Hepatocyte (in vitro differentiated cells): ENCODE measurements at regions not wholly inside any gene's neighbourhood (a gene's known extent, or its start where the extent isn't known, plus 50 kb on each side); places are given as distances from the start of the nearest gene placed in this dataset.
"Not testable (repeated sequence)": the region's sequence is repeated elsewhere in the genome, so short reads cannot be mapped to it uniquely, and the experiment has no call there.

Experiments
- DNase-seq: peaks from one replicate; pipeline ENCODE4 v3.0.0-alpha.2; 2016; ENCODE audit warnings: low spot score
- H2AFZ ChIP-seq: fragments of 200-600 bp; sonication (generic); 2 replicates; pipeline ENCODE4 v1.6.0; 2016; ENCODE audit warnings: antibody characterized with exemption, mild to moderate bottlenecking
- H3K27ac ChIP-seq: fragments of 200-600 bp; sonication (generic); 2 replicates; pipeline ENCODE4 v1.5.1; 2016; ENCODE audit warnings: mild to moderate bottlenecking
- H3K27me3 ChIP-seq: fragments of 200-600 bp; sonication (generic); 2 replicates; pipeline ENCODE4 v1.6.1; 2016
- H3K36me3 ChIP-seq: fragments of 200-600 bp; sonication (generic); replicated peaks from 2 replicates; pipeline ENCODE4 v1.5.1; 2016; ENCODE audit warnings: low read depth; ENCODE audit not compliant: insufficient read depth
- H3K4me1 ChIP-seq: fragments of 200-600 bp; sonication (generic); 2 replicates; pipeline ENCODE4 v1.5.1; 2016; ENCODE audit warnings: mild to moderate bottlenecking, moderate library complexity; ENCODE audit not compliant: insufficient read depth
- H3K4me2 ChIP-seq: fragments of 200-600 bp; sonication (generic); 2 replicates; pipeline ENCODE4 v1.6.0; 2016
- H3K4me3 ChIP-seq: fragments of 200-600 bp; sonication (generic); 2 replicates; pipeline ENCODE4 v1.5.1; 2016; ENCODE audit warnings: mild to moderate bottlenecking
- H3K79me2 ChIP-seq: fragments of 200-600 bp; sonication (generic); 2 replicates; pipeline ENCODE4 v1.6.0; 2017; ENCODE audit warnings: mild to moderate bottlenecking
- H3K9me2 ChIP-seq: fragments of 200-600 bp; sonication (generic); replicated peaks from 2 replicates; pipeline ENCODE4 v1.6.0; 2017; ENCODE audit warnings: mild to moderate bottlenecking; ENCODE audit not compliant: insufficient read depth
- H3K9me3 ChIP-seq: fragments of 200-600 bp; sonication (generic); 2 replicates; pipeline ENCODE4 v1.5.1; 2016; ENCODE audit warnings: low read depth, mild to moderate bottlenecking
- H4K20me1 ChIP-seq: fragments of 200-600 bp; sonication (generic); 2 replicates; pipeline ENCODE4 v1.6.0; 2016; ENCODE audit warnings: mild to moderate bottlenecking; ENCODE audit not compliant: insufficient read depth, poor library complexity, severe bottlenecking
- EZH2 ChIP-seq: fragments of 200-600 bp; sonication (generic); IDR thresholded peaks from 2 replicates; pipeline ENCODE4 v1.6.1; 2016; ENCODE audit warnings: antibody characterized with exemption, mild to moderate bottlenecking, borderline replicate concordance
- EZH2phosphoT487 ChIP-seq: fragments of 200-600 bp; sonication (generic); IDR thresholded peaks from one replicate; pipeline ENCODE4 v1.6.1; 2018; ENCODE audit warnings: antibody characterized with exemption, mild to moderate bottlenecking, low read depth, moderate library complexity; ENCODE audit not compliant: unreplicated experiment, severe bottlenecking
- WGBS: methylation state at CpG from one replicate; pipeline ENCODE4 v1.1.6; 2016; ENCODE audit warnings: low lambda C conversion rate; ENCODE audit errors: missing lambda C conversion rate; 5-methylcytosine and 5-hydroxymethylcytosine counted together
- TF ChIP-seq, protein P1 (sequence below): fragments of 200-600 bp; sonication (generic); IDR thresholded peaks from 2 replicates; pipeline ENCODE4 v1.5.1; 2016; ENCODE audit warnings: antibody characterized with exemption, mild to moderate bottlenecking; ENCODE audit not compliant: poor library complexity

DNA sequence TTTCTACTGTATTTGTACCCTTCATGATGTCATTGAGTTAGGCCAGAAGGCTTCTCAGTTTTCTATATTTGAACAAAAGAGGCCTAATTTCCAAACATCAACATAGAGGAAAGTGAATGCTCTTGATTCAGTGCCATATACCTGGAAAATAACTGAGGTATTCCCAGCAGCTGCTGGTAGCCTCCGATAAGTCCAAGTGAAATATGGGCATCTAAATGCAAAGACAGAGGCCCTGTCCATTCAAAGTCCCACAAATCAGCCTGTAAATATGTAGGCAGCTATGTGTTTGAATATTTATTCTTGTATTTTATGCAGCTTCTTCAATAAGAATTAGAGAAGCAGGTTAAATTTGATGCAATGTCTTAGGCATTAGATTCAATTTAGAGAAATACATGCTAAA is 89.5 kb upstream of the DPP10 start:
- no peak overlapping the region for H3K27ac ChIP-seq
- H3K36me3 ChIP-seq: no peaks in the 10 kb centered on the region
- H3K4me3 ChIP-seq: no peak overlapping the region
- H3K9me3 ChIP-seq: no peaks in the 10 kb centered on the region
- no peaks in the 10 kb centered on the region for H3K4me1 ChIP-seq
- WGBS: 96% methylated on average over 1 of the region's 1 CpG
- no peaks in the 10 kb centered on the region for H4K20me1 ChIP-seq
- no peaks in the 10 kb centered on the region for H3K27me3 ChIP-seq
- DNase-seq: no peak
- no peak overlapping the region for H2AFZ ChIP-seq
- no peaks in the 10 kb centered on the region for H3K9me2 ChIP-seq
- H3K4me2 ChIP-seq: no peak overlapping the region
- no peak for TF ChIP-seq EZH2
- TF ChIP-seq, protein P1, sequence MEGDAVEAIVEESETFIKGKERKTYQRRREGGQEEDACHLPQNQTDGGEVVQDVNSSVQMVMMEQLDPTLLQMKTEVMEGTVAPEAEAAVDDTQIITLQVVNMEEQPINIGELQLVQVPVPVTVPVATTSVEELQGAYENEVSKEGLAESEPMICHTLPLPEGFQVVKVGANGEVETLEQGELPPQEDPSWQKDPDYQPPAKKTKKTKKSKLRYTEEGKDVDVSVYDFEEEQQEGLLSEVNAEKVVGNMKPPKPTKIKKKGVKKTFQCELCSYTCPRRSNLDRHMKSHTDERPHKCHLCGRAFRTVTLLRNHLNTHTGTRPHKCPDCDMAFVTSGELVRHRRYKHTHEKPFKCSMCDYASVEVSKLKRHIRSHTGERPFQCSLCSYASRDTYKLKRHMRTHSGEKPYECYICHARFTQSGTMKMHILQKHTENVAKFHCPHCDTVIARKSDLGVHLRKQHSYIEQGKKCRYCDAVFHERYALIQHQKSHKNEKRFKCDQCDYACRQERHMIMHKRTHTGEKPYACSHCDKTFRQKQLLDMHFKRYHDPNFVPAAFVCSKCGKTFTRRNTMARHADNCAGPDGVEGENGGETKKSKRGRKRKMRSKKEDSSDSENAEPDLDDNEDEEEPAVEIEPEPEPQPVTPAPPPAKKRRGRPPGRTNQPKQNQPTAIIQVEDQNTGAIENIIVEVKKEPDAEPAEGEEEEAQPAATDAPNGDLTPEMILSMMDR: no peak
- H3K79me2 ChIP-seq: no peaks in the 10 kb centered on the region

DNA sequence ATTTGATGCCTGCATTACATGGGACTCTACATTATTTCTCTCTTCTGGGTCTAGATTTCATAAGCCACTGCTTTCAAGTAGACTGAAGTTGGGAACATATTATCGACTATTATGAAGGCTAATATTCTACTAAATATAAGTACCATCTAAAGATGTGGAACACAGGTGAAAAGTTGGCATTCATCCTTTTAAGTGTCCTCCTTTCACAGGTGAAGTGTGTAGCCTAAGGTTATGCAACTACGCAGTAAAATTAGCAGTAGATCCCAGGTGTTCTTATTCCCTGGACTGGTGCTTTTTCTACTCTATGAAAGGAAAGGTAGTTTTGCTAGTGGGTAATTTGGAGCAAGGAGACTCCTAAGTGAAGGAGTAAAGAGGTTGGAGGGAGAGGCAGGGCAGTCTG is 88.2 kb upstream of the DPP10 start:
- TF ChIP-seq, protein P1: no peak
- TF ChIP-seq EZH2: no peak
- no peak for TF ChIP-seq EZH2phosphoT487
- Histone ChIP-seq H3K9me3 (no peaks in the 10 kb centered on the region), H3K4me2 (no peak overlapping the region), H3K79me2 (no peaks in the 10 kb centered on the region), H3K4me3 (no peak overlapping the region), H3K27ac (no peak overlapping the region), H2AFZ (no peak overlapping the region), H3K27me3 (no peaks in the 10 kb centered on the region), H3K4me1 (no peaks in the 10 kb centered on the region), H3K36me3 (no peaks in the 10 kb centered on the region), H4K20me1 (no peaks in the 10 kb centered on the region), H3K9me2 (no peaks in the 10 kb centered on the region)
- DNase-seq: no peak
- 93% methylated on average over 2 of the region's 2 CpGs for WGBS

DNA sequence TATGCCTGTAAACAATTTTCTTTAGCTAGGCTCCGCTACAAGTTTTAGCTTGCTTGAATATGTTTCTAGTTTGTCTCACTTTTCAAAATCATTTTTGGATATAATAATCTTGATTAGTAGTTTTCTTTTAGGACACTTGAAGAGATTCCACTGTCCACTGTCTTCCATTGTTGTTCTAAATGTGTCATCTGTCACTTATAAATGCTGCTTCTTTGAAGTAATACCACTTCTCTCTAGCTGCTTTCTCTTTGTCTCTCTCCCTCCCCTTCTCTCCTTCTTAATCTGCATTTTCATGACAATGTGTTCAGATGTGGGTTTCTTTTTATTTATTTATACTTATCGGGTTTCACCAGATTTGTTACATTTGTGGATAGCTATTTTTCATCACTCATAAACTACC is 73.7 kb upstream of the DPP10 start:
- H4K20me1 ChIP-seq: no peaks in the 10 kb centered on the region
- no peaks in the 10 kb centered on the region for H3K27me3 ChIP-seq
- H3K9me3 ChIP-seq: no peaks in the 10 kb centered on the region
- no peaks in the 10 kb centered on the region for H3K36me3 ChIP-seq
- H3K27ac ChIP-seq: no peak overlapping the region
- TF ChIP-seq, protein P1: no peak
- TF ChIP-seq EZH2 (no peak), EZH2phosphoT487 (no peak)
- no peaks in the 10 kb centered on the region for H3K9me2 ChIP-seq
- no peak overlapping the region for H3K4me3 ChIP-seq
- no peak overlapping the region for H2AFZ ChIP-seq
- H3K79me2 ChIP-seq: no peaks in the 10 kb centered on the region
- 91% methylated on average over 2 of the region's 2 CpGs for WGBS
- no peaks in the 10 kb centered on the region for H3K4me1 ChIP-seq
- DNase-seq: no peak
- no peak overlapping the region for H3K4me2 ChIP-seq

DNA sequence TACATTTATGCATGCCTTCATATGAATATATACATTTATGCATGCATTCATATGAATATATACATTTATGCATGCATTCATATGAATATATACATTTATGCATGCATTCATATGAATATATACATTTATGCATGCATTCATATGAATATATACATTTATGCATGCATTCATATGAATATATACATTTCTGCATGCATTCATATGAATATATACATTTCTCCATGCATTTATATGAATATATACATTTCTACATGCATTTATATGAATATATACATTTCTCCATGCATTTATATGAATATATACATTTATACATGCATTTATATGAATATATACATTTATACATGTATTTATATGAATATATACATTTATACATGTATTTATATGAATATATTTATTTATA is 70.7 kb upstream of the DPP10 start:
- H2AFZ ChIP-seq, H3K27me3 ChIP-seq, H3K9me3 ChIP-seq, H3K27ac ChIP-seq, DNase-seq, H3K4me2 ChIP-seq, H3K36me3 ChIP-seq, H3K9me2 ChIP-seq, H4K20me1 ChIP-seq, H3K79me2 ChIP-seq, H3K4me1 ChIP-seq, H3K4me3 ChIP-seq: not testable (repeated sequence)
